Urinary bladder (tissue), 3 donors: ENCODE measurements at regions not wholly inside any gene's neighbourhood (a gene's known extent, or its start where the extent isn't known, plus 50 kb on each side); places are given as distances from the start of the nearest gene placed in this dataset.

Experiments
- DNase-seq: peaks from one replicate; pipeline ENCODE4 v3.0.0-alpha.2; 2015; ENCODE audit errors: extremely low spot score
- H3K27ac ChIP-seq: one replicate; pipeline ENCODE4 v1.5.1; 2013; ENCODE audit warnings: low read depth, mild to moderate bottlenecking, moderate library complexity
- H3K36me3 ChIP-seq: one replicate; pipeline ENCODE4 v1.6.1; 2013; ENCODE audit warnings: mild to moderate bottlenecking, moderate library complexity; ENCODE audit not compliant: insufficient read depth
- H3K4me1 ChIP-seq: one replicate; pipeline ENCODE4 v1.6.1; 2013; ENCODE audit warnings: mild to moderate bottlenecking, moderate library complexity; ENCODE audit not compliant: insufficient read depth
- H3K4me3 ChIP-seq: one replicate; pipeline ENCODE4 v1.5.1; 2013; ENCODE audit warnings: low read depth, low read length
- WGBS: extraction: QIAGEN DNeasy Blood & Tissue Kit; methylation state at CpG from one replicate; pipeline ENCODE4 v1.1.7; 2013; 5-methylcytosine and 5-hydroxymethylcytosine counted together
- donor health status: healthy with polysubstance abuse.
- donor health status: healthy.

- H3K36me3 ChIP-seq = no peaks in the 10 kb centered on the region
- H3K4me1 ChIP-seq = no peaks in the 10 kb centered on the region
- H3K4me3 ChIP-seq = no peak overlapping the region
- 95% methylated on average over 4 of the region's 4 CpGs for WGBS
- no peak for DNase-seq
- no peak overlapping the region for H3K27ac ChIP-seq
Measured at GRCh38 chr3:118369892-118370491, 664.7 kb downstream of the IGSF11 start.

- DNase-seq = no peak
- H3K4me1 ChIP-seq = no peaks in the 10 kb centered on the region
- no peaks in the 10 kb centered on the region for H3K36me3 ChIP-seq
- WGBS = 52% methylated on average over 2 of the region's 2 CpGs
- no peak overlapping the region for H3K4me3 ChIP-seq
- H3K27ac ChIP-seq = no peak overlapping the region
Measured at GRCh38 chr3:118380576-118380975, 654.1 kb downstream of the IGSF11 start.

GRCh38 chr3:118396491-118396890, 638.2 kb downstream of the IGSF11 start:
- WGBS = 36% methylated on average over 1 of the region's 1 CpG
- no peak for DNase-seq
- Histone ChIP-seq H3K4me3 (no peak overlapping the region), H3K4me1 (no peaks in the 10 kb centered on the region), H3K27ac (no peak overlapping the region), H3K36me3 (no peaks in the 10 kb centered on the region)

GRCh38 chr3:118400086-118400485, 634.6 kb downstream of the IGSF11 start:
- WGBS = 86% methylated on average over 2 of the region's 2 CpGs
- no peak for DNase-seq
- Histone ChIP-seq H3K4me3 (no peak overlapping the region), H3K36me3 (no peaks in the 10 kb centered on the region), H3K27ac (no peak overlapping the region), H3K4me1 (no peaks in the 10 kb centered on the region)

GRCh38 chr3:118400886-118401285, 633.8 kb downstream of the IGSF11 start:
- Histone ChIP-seq H3K27ac (no peak overlapping the region), H3K4me1 (no peaks in the 10 kb centered on the region), H3K4me3 (no peak overlapping the region), H3K36me3 (no peaks in the 10 kb centered on the region)
- WGBS = 63% methylated on average over 1 of the region's 1 CpG
- DNase-seq = no peak

- Histone ChIP-seq H3K36me3 (no peaks in the 10 kb centered on the region), H3K4me1 (no peaks in the 10 kb centered on the region), H3K4me3 (no peak overlapping the region), H3K27ac (no peak overlapping the region)
- no peak for DNase-seq
Measured at GRCh38 chr3:118401887-118402286, 632.8 kb downstream of the IGSF11 start.

GRCh38 chr3:118402971-118403370, 631.7 kb downstream of the IGSF11 start:
- H3K4me3 ChIP-seq = no peak overlapping the region
- no peaks in the 10 kb centered on the region for H3K36me3 ChIP-seq
- no peak for DNase-seq
- 95% methylated on average over 1 of the region's 1 CpG for WGBS
- H3K4me1 ChIP-seq = no peaks in the 10 kb centered on the region
- no peak overlapping the region for H3K27ac ChIP-seq

- Histone ChIP-seq H3K27ac (no peak overlapping the region), H3K36me3 (no peaks in the 10 kb centered on the region), H3K4me1 (no peaks in the 10 kb centered on the region), H3K4me3 (no peak overlapping the region)
- 87% methylated on average over 2 of the region's 2 CpGs for WGBS
- no peak for DNase-seq
Measured at GRCh38 chr3:118406562-118406961, 628.1 kb downstream of the IGSF11 start.

GRCh38 chr3:118408431-118408830, 626.2 kb downstream of the IGSF11 start:
- Histone ChIP-seq H3K4me3 (no peak overlapping the region), H3K36me3 (no peaks in the 10 kb centered on the region), H3K27ac (no peak overlapping the region), H3K4me1 (no peaks in the 10 kb centered on the region)
- DNase-seq = no peak

- DNase-seq = no peak
- Histone ChIP-seq H3K4me1 (no peaks in the 10 kb centered on the region), H3K4me3 (no peak overlapping the region), H3K27ac (no peak overlapping the region), H3K36me3 (no peaks in the 10 kb centered on the region)
- 96% methylated on average over 1 of the region's 1 CpG for WGBS
Measured at GRCh38 chr3:118412503-118412902, 622.1 kb downstream of the IGSF11 start.

- H3K27ac ChIP-seq = no peak overlapping the region
- no peaks in the 10 kb centered on the region for H3K4me1 ChIP-seq
- 64% methylated on average over 4 of the region's 4 CpGs for WGBS
- no peak for DNase-seq
- H3K4me3 ChIP-seq = no peak overlapping the region
- H3K36me3 ChIP-seq = no peaks in the 10 kb centered on the region
Measured at GRCh38 chr3:118425272-118425837, 609.3 kb downstream of the IGSF11 start.

GRCh38 chr3:118433825-118434224, 600.8 kb downstream of the IGSF11 start:
- DNase-seq = no peak
- 93% methylated on average over 2 of the region's 2 CpGs for WGBS
- H3K27ac ChIP-seq = no peak overlapping the region

GRCh38 chr3:118435851-118436350, 598.7 kb downstream of the IGSF11 start:
- H3K36me3 ChIP-seq = no peaks in the 10 kb centered on the region
- no peak for DNase-seq
- no peaks in the 10 kb centered on the region for H3K4me1 ChIP-seq
- 97% methylated on average over 1 of the region's 1 CpG for WGBS
- no peak overlapping the region for H3K4me3 ChIP-seq
- H3K27ac ChIP-seq = no peak overlapping the region

More at GRCh38 chr3:118433825-118434224, 600.8 kb downstream of the IGSF11 start:
- H3K4me3 ChIP-seq = no peak overlapping the region
- H3K4me1 ChIP-seq = no peaks in the 10 kb centered on the region
- H3K36me3 ChIP-seq = no peaks in the 10 kb centered on the region

GRCh38 chr3:118436697-118437262, 597.9 kb downstream of the IGSF11 start:
- Histone ChIP-seq H3K36me3 (no peaks in the 10 kb centered on the region), H3K4me1 (no peaks in the 10 kb centered on the region), H3K27ac (no peak overlapping the region), H3K4me3 (no peak overlapping the region)
- WGBS = 17% methylated on average over 1 of the region's 1 CpG
- DNase-seq = no peak
